HG03521 (cell line): ENCODE measurements at regions not wholly inside any gene's neighbourhood (a gene's known extent, or its start where the extent isn't known, plus 50 kb on each side); places are given as distances from the start of the nearest gene placed in this dataset.

Source experiments
- ATAC-seq: cut with Tn5 transposase; IDR thresholded peaks from one replicate; pipeline ENCODE4 v1.9.1; 2021; ENCODE audit warnings: mild to moderate bottlenecking, moderate library complexity; ENCODE audit not compliant: unreplicated experiment

GRCh38 chr1:82423174-82423815 lies 622.6 kb downstream of the ADGRL2 start:
- no peak for ATAC-seq

DNA sequence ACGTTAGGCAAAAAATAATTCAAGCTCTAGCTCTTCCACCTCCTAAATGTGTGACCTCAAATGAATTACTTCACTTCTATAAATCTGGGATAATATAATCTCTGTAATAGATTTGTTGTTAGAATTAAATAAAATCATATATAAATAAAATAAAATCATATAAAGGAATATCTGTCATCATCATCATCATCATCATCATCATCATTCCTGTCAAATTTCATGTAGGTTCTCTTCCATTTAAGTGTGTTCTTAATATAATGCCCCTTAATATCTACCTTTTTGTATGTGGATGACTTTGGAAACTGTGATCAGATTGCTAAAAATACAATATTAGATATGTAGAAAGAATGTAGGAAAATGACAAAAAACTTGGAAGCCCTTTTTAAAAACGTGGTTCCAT lies 621.0 kb downstream of the ADGRL2 start:
- ATAC-seq: no peak

DNA sequence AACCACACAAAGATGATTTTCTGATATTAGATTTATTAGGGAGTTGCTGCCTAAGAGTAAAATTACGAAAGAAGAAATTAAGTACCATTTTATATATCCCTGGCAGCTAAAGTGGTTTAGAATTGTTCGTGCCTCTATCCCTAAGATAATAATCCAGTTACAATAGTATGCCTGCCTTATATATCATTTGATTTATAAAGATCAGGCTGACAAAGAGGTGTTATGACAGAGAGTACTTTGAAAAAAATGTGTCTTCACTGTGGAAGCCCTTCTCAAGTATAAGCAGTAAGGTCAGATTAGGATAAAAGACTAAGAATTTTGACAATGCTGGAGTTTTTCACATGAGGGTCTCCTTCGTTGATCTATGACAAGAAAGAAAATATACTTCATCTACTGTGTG lies 619.9 kb downstream of the ADGRL2 start:
- ATAC-seq: no peak

- no peak for ATAC-seq
Observed at GRCh38 chr1:82411605-82412004, 610.9 kb downstream of the ADGRL2 start.

DNA sequence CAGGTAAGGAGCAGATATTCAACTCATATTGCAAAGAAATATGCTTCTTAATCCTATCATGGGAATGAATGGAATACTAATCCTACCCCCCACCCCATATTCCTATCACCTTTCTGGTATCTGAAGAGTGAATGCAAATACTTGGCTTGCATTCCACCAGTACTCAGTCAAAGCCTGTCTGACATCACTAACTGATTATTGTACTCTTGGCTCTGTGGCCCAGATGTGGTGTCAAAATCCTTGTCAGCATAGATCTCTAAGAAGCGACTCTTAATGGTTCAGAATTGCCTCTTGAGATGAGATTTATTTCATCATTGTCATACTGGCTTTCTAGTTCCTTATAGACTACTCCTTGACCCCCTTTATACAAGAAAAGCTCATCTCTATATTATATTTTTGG lies 604.6 kb downstream of the ADGRL2 start:
- ATAC-seq: no peak

- no peak for ATAC-seq
Observed at GRCh38 chr1:82401116-82401515, 600.4 kb downstream of the ADGRL2 start.

DNA sequence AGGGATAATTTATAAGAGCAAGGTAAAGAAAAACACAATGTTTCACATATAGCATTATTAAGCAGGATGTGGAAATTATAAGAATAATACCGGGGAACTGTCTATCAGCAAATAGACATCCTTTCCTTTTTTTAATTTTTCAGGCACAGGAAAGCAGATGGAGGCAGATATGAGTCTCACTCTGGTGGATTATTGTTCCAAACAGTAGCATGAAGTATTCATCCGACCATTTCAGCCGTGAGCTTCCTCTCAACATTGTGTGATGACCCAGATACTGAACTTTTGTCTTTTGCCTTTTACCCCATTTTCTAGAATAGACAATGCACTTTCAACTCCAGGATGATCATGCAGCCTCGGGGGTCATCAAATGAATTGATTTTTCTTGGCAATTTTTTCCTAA lies 599.8 kb downstream of the ADGRL2 start:
- no peak for ATAC-seq

DNA sequence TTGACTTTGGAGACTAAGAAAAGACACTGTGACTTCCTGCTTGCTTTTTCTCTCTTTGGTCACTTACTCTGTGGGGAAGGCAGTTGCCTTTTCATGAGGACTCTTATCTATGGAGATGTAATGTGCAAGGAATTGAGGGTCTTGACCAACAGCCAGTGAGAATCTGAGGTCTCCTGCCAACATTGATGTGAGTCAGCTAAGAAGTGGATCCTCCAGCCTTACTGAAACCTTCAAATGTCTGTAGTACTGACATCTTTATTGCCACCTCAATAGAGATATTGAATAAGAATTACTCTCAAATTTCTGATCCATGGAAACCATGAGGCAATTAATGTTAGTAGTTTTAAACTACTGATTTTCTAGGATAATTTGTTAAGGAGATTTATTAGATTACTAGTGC lies 598.4 kb downstream of the ADGRL2 start:
- ATAC-seq: no peak

- no peak for ATAC-seq
Observed at GRCh38 chr1:82398357-82398756, 597.6 kb downstream of the ADGRL2 start.

DNA sequence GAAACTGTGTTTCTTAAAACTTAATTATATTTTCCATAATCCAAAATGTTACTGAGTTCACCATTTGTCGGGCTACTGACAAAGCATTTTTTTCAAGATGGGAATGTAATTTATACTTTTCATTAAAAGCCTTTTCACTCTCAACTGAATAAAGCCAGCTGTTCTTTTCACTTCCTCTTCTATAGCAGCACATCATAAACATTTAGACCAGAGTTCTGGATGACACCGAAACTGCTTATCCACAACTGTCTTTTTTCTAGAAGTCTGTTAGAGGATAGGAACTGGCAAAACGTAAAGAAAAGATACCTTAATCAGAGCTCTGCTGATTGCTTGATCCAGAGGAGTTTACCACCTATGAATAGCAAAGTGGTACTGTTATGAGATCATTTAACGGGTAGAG lies 594.7 kb downstream of the ADGRL2 start:
- ATAC-seq: no peak

- no peak for ATAC-seq
Observed at GRCh38 chr1:82392946-82393345, 592.2 kb downstream of the ADGRL2 start.

DNA sequence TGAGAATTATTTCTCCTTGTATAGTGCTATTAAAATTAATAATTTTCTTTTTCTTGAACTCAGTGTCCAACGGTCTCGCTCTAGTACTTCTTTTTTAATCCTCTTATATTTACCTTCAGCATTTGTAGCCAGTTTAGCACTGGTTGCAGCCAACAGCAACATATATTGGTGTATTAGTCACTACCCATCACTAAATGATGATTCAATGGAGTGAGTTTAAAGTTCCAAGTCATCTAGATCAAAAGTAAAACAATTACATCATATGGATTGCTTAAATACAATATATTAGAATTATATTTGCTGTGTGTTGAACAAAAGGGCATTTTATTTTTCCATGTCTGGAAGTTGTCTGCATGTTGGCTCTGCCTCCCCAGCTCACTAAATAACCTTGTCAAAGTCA lies 591.8 kb downstream of the ADGRL2 start:
- ATAC-seq: no peak

GRCh38 chr1:82391712-82392111 lies 591.0 kb downstream of the ADGRL2 start:
- ATAC-seq: no peak

DNA sequence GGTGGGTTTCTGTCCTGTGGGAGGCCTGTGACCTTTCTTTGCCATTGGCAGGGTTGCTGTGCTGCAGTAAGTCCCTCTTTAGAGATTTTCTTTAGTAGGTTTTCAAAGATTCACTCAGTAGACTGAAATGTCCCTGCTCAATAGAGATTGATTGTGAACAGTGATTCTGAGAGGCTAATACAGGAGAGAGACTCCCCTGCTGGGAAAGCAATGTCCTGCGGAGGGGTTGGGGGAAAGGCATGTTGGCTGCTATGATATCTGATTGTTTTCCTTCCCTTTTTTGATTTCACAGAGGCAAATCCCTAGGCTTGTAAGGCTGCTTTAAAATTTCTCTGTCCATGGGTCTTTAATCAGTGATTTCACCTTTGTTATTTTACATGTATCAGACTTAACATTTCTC lies 589.9 kb downstream of the ADGRL2 start:
- ATAC-seq: no peak

DNA sequence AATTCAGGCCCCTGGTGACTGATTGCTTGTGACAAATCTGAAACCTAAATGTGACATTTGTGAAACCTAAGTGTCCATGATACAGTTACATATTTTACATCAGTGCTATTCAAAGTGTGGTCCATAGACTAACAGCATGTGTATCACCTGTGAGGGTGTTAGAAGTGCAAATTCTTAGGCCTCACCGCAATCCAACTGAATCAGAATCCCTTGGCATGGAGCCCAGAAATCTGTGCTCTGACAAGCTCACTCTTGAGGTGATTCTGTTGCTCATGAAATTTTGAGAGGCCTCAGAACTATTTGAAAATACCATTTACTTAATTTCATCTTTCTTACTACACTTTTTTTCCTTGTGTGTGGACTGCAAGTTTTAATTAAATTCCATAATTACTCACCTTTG lies 587.9 kb downstream of the ADGRL2 start:
- no peak for ATAC-seq

- no peak for ATAC-seq
Observed at GRCh38 chr1:82387012-82387366, 586.3 kb downstream of the ADGRL2 start.

DNA sequence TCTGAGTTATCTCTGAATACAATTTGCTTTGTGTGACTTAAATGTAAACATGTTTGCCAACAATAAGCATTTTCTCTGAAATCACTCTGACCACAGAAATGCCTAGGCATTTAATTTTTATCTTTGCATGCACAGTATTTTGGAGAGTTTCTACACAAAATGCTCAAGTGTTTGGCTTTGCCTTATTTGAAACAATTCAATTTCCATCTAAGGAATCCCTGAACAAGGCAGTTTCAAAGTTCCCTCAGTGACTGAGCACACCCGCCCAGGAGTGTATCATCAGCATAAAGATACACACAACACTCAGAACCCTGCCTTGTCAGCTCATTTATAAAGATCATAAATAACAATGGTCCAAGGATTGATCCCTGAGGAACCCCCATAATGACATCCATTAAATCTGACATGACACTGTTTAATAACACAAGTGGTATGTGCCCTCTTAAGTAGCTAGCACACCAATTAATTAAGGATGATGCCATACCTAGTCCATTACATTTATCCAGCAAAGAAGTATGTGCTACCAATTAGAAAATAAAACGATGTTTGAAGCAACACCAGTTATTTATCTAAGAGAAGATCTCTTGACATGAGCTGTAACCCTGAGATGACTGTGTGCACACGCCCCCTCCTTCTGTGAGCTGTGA lies 585.8 kb downstream of the ADGRL2 start:
- ATAC-seq: no peak

DNA sequence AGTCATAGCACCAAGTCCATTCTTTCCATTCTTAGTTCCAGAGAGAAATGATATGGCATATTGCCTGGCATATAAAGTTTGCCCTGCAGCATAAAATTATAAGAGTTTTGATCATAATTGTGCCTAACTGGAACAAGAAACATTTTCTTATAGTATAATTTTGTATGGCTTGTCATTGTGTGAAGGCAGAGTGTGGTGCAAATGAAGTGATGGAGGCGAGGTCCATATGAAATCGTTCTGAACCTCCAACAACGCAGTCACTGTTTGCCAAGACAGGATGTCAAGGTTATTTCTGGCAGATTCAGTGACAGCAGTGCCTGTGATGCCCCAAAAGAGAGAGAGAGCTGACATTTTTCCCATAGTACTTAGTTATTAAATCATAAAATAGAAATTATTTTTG lies 584.0 kb downstream of the ADGRL2 start:
- no peak for ATAC-seq

DNA sequence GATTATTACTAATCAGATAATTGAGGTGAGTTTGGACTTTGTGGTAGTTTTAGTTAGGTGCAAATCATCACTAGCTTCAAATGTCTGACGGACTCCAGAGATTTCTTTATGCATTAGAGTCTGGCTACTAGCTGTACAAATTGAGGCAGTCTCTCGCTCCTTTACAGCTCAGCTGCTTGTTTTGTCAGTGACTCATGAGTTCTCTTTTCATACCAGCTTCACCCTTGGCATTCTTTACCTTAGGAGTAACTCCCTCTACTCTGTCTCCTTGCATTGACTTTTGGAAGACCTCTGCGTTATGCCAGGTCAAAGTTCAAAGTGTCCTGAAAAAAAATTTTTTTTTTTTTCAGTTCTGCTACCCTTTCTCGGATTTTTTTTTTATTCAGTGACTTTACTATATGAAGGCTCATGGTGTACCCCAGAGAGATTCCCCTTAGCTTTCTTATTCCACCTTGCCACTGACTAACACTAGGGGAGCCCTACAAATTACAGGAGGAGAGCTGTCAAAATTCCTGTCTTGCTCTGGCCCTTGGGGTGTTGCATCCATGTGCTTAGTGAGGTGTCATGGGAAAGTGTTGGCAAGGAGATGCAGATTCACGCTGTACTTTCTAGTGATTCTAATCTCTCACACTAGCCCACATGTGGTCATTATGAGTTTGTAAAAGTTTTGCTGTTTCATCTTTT lies 576.6 kb downstream of the ADGRL2 start:
- no peak for ATAC-seq

DNA sequence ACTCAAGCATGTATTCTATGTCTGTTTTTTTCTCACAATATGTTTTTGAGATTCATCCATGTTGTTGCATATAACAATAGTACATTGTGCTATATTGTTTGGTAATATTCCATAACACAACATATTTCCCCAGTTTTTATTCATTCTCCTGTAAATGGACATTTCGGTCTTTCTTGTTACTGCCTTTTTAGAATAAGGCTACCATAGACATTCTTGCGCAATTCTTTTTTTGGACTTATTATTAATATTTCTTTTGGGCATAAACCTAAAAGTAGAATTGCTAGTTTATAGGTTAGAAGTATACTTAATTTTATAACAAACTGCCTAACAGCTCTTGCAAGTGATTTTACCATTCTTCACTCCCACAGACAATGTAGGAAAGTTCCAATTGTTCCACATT lies 573.0 kb downstream of the ADGRL2 start:
- ATAC-seq: no peak

DNA sequence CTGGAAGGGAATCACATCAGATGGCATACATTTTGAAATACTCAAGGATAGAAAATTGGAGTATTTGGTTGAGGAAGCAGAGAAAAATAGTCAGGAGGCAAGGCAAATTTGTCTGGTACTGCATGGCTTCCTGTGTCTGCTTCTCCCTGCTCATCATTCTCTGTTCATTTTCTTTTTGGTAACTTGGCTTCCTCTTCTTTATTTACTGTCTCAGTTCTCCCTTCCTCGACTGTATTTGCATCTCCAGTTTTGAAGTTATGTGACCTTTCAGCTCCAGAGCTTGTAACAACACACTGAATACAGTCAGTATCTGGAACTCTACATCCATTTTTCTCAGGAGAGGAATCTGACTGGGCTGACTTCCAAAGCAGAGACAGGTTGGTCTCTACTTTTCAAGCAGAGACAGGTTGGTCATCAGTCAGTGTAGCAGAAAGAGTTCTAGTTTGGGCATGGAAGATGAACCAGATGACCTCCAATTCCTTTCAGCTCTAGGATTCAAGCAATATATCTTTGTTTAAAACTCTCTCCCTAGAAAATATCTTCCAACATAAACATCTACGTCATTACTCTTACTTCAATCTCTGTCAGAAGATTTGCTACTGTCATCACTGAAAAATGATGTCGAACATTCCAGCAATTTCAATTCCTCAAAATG lies 571.2 kb downstream of the ADGRL2 start:
- no peak for ATAC-seq

- ATAC-seq: no peak
Observed at GRCh38 chr1:82367456-82367855, 566.7 kb downstream of the ADGRL2 start.
